ENCODE measurements at regions not wholly inside any gene's neighbourhood (a gene's known extent, or its start where the extent isn't known, plus 50 kb on each side); places are given as distances from the start of the nearest gene placed in this dataset.

DNA sequence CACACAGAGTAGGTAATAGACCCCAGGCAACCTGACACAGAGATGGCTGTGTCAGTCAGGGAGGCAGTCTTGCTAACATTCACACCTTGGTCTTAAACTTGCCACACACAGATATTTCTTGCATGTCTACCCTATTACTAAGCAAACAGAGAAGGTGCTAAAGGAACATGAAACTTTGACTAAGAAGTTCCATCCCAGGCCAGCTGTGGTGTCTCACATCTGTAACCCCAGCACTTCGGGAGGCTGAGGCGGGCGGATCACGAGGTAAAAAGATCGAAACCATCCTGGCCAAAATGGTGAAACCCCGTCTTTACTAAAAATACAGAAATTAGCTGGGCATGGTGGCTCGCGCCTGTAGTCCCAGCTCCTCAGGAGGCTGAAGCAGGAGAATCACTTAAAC lies 222.4 kb upstream of the JARID2 start:
- WGBS, 2 donors = 92% methylated on average over 8 of the region's 8 CpGs
- intact Hi-C loops (cut with DNase I; ENCODE audit: low total_unique reads) = no loop called here
- H3K4me3 ChIP-seq = no peak overlapping the region
- no peak for DNase-seq
- H3K27ac ChIP-seq = no peak overlapping the region
- H3K27me3 ChIP-seq = no peaks in the 10 kb centered on the region
- H3K36me3 ChIP-seq (ENCODE audit: low read depth, missing control alignments) = no peaks in the 10 kb centered on the region
- TF ChIP-seq, protein P1, sequence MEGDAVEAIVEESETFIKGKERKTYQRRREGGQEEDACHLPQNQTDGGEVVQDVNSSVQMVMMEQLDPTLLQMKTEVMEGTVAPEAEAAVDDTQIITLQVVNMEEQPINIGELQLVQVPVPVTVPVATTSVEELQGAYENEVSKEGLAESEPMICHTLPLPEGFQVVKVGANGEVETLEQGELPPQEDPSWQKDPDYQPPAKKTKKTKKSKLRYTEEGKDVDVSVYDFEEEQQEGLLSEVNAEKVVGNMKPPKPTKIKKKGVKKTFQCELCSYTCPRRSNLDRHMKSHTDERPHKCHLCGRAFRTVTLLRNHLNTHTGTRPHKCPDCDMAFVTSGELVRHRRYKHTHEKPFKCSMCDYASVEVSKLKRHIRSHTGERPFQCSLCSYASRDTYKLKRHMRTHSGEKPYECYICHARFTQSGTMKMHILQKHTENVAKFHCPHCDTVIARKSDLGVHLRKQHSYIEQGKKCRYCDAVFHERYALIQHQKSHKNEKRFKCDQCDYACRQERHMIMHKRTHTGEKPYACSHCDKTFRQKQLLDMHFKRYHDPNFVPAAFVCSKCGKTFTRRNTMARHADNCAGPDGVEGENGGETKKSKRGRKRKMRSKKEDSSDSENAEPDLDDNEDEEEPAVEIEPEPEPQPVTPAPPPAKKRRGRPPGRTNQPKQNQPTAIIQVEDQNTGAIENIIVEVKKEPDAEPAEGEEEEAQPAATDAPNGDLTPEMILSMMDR (IDR thresholded peaks at IDR 0.05) = no peak
- TF ChIP-seq POLR2A (IDR thresholded peaks at IDR 0.05) = no peak
- no peaks in the 10 kb centered on the region for H3K9me3 ChIP-seq
- no peaks in the 10 kb centered on the region for H3K4me1 ChIP-seq

DNA sequence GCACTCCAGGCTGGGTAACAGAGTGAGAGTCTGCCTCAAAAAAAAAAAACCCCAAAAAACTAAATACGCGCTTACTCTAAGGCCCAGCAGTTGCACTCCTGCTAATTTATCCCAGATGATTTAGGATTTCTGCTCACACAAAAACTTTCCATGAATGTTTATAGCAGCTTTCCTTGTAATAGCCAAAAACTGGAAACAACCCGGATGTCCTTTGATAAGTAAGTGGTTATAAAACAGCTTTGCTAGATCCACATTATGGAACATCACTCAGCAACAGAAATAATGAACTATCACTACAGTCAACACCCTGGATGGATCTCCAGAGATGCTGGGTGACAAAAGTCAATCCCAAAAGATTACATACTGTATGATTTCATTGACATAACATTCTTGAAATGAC lies 220.4 kb upstream of the JARID2 start:
- no peak overlapping the region for H3K4me3 ChIP-seq
- TF ChIP-seq, protein P1 (IDR thresholded peaks at IDR 0.05) = no peak
- no peak for TF ChIP-seq POLR2A (IDR thresholded peaks at IDR 0.05)
- H3K27ac ChIP-seq = no peak overlapping the region
- no peak for DNase-seq
- intact Hi-C loops (cut with DNase I; ENCODE audit: low total_unique reads) = no loop called here
- WGBS, 2 donors = 73 to 82% methylated on average over 3 of the region's 3 CpGs
- H3K27me3 ChIP-seq = no peaks in the 10 kb centered on the region
- no peaks in the 10 kb centered on the region for H3K9me3 ChIP-seq
- no peaks in the 10 kb centered on the region for H3K36me3 ChIP-seq (ENCODE audit: low read depth, missing control alignments)
- H3K4me1 ChIP-seq = no peaks in the 10 kb centered on the region

DNA sequence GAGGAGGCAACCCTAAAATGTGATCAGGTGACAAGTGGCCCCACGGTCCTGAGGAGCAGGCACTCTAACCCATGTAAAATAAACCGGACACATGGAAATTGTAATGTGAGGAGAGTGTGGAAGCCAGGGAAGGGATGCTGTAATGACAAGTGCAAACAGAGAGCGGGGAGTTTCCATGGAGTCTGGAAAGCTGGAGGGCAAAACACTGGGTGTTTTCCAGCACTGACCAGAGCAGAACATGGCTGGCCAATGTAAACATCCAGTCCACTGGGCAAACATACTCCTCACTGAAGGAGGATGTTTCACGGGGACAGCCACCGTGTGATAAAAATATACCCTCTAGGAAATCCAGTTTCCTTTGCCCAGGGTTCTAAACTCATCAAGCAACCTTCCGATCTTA lies 219.0 kb upstream of the JARID2 start:
- no peak for DNase-seq
- no peaks in the 10 kb centered on the region for H3K36me3 ChIP-seq (ENCODE audit: low read depth, missing control alignments)
- WGBS, 2 donors = 71 to 79% methylated on average over 6 of the region's 6 CpGs
- H3K4me1 ChIP-seq = no peaks in the 10 kb centered on the region
- no peaks in the 10 kb centered on the region for H3K9me3 ChIP-seq
- H3K27ac ChIP-seq = no peak overlapping the region
- intact Hi-C loops (cut with DNase I; ENCODE audit: low total_unique reads) = no loop called here
- no peaks in the 10 kb centered on the region for H3K27me3 ChIP-seq
- H3K4me3 ChIP-seq = no peak overlapping the region
- no peak for TF ChIP-seq POLR2A (IDR thresholded peaks at IDR 0.05)
- TF ChIP-seq, protein P1 (IDR thresholded peaks at IDR 0.05) = no peak

DNA sequence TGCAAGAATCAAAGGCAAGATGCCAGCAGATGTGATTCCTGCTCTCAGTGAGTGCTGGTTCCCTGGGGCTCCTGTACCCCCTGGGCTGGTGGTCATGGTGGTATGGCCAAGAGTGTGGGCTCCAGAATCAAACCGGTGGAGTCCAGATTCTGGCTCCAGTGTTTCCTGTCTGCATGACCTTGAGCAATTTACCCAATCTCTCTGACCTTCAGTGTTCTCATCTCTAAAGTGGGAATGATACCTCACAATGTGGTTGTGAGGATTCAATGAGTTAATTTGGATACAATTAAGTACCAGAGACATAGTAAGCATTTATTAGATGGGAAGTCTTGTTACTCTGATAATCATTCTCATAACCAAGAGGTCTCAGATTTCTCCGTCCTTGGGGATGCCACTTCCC lies 218.4 kb upstream of the JARID2 start:
- no peak for TF ChIP-seq POLR2A (IDR thresholded peaks at IDR 0.05)
- TF ChIP-seq, protein P1 (IDR thresholded peaks at IDR 0.05) = no peak
- no peak for DNase-seq

DNA sequence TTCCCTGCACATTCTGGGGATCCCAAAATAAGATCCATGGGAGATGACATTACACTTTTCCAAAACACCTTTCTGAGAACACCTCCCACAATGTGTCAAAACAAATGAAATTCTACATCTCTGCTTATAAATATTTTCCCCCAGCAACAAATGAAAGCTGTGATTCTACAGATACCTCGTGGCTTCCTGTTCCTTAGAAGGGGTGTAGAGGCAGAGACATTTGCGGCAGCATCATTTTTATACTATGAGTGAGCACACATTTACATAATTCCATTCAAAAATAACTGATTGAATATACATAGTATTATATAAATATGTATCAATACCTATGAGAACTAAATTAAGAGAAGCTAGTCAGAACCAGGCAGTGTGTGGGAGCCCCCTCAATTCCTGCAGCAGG lies 213.9 kb upstream of the JARID2 start:
- WGBS, 2 donors = 90 to 91% methylated on average over 2 of the region's 2 CpGs
- Histone ChIP-seq H3K4me3 (no peak overlapping the region), H3K27me3 (no peaks in the 10 kb centered on the region), H3K36me3 (ENCODE audit: low read depth, missing control alignments) (no peaks in the 10 kb centered on the region), H3K4me1 (no peaks in the 10 kb centered on the region), H3K27ac (no peak overlapping the region), H3K9me3 (no peaks in the 10 kb centered on the region)
- intact Hi-C loops (cut with DNase I; ENCODE audit: low total_unique reads) = no loop called here
- DNase-seq = no peak
- TF ChIP-seq, protein P1 (IDR thresholded peaks at IDR 0.05) = no peak
- TF ChIP-seq POLR2A (IDR thresholded peaks at IDR 0.05) = no peak

More for the DNA sequence above, 218.4 kb upstream of the JARID2 start:
- Histone ChIP-seq H3K36me3 (ENCODE audit: low read depth, missing control alignments) (no peaks in the 10 kb centered on the region), H3K4me3 (no peak overlapping the region), H3K27ac (no peak overlapping the region), H3K27me3 (no peaks in the 10 kb centered on the region), H3K9me3 (no peaks in the 10 kb centered on the region), H3K4me1 (no peaks in the 10 kb centered on the region)
- intact Hi-C loops (cut with DNase I; ENCODE audit: low total_unique reads) = no loop called here
- WGBS, 2 donors = 75 to 82% methylated on average over 2 of the region's 2 CpGs
